H1 (cell line): ENCODE measurements at regions not wholly inside any gene's neighbourhood (a gene's known extent, or its start where the extent isn't known, plus 50 kb on each side); places are given as distances from the start of the nearest gene placed in this dataset.
A peak's percentile ranks its signal among the peaks of the same experiment; 100 is the strongest.

Experiments used
- CTCF ChIA-PET: fragments of 300-600 bp; sonication (Branson Sonifier 250); formaldehyde crosslinking; loops from one replicate; lab custom pipeline; 2021; ENCODE audit not compliant: partially characterized antibody; lab: Charles Lee
- POLR2A ChIA-PET: fragments of 300-600 bp; sonication (Branson Sonifier 250); formaldehyde crosslinking; loops from one replicate; lab custom pipeline; 2021; ENCODE audit warnings: inconsistent platforms; ENCODE audit not compliant: partially characterized antibody; lab: Charles Lee
- DNase-seq, 2 experiments: peaks; one replicate each; pipeline versions ENCODE4 v3.0.0 to v3.0.0-alpha.2; 2010 to 2022; ENCODE audit warnings: low spot score in 2 of 2, low read depth in 1 of 2, mixed read lengths in 1 of 2
- FAIRE-seq: peaks from 2 replicates; lab custom pipeline; 2011; peaks lifted over from hg19 to GRCh38; lab: Jason Lieb, UNC
- H2AFZ ChIP-seq: 2 replicates; pipeline ENCODE4 v1.8.1; 2012; ENCODE audit warnings: low read length, inconsistent platforms
- H2AK5ac ChIP-seq: 2 replicates; pipeline ENCODE4 v1.6.1; 2013; ENCODE audit warnings: low read depth, low read length
- H2BK120ac ChIP-seq: replicated peaks from 2 replicates; pipeline ENCODE3; 2013; ENCODE audit warnings: low read depth, low read length, inconsistent platforms
- H2BK12ac ChIP-seq: 2 replicates; pipeline ENCODE4 v1.6.1; 2013; ENCODE audit warnings: low read depth, low read length
- H2BK15ac ChIP-seq: 2 replicates; pipeline ENCODE4 v1.6.1; 2013; ENCODE audit warnings: low read length
- H2BK20ac ChIP-seq: 2 replicates; pipeline ENCODE4 v1.6.1; 2013; ENCODE audit warnings: low read length
- H2BK5ac ChIP-seq: 2 replicates; pipeline ENCODE4 v1.6.1; 2013; ENCODE audit warnings: low read depth, low read length
- H3K14ac ChIP-seq: 2 replicates; pipeline ENCODE4 v1.6.1; 2013; ENCODE audit warnings: inconsistent platforms; ENCODE audit not compliant: insufficient read length
- H3K18ac ChIP-seq: 2 replicates; pipeline ENCODE4 v1.6.1; 2013; ENCODE audit warnings: low read length; ENCODE audit errors: extremely low read depth
- H3K23ac ChIP-seq: 2 replicates; pipeline ENCODE4 v1.6.1; 2013; ENCODE audit warnings: inconsistent platforms; ENCODE audit not compliant: insufficient read length
- H3K23me2 ChIP-seq: 2 replicates; pipeline ENCODE4 v1.6.1; 2013; ENCODE audit warnings: low read depth, low read length
- H3K27ac ChIP-seq: 2 replicates; pipeline ENCODE4 v1.6.1; 2011; ENCODE audit warnings: low read depth, low read length, inconsistent platforms
- H3K27me3 ChIP-seq, 4 experiments: replicated peaks in 1 of 4; 1 replicate in 1 of 4; 2 replicates in 3 of 4; pipeline versions ENCODE4 v1.6.1 to v1.8.1; 2011 to 2013; ENCODE audit warnings: low read length in 3 of 4, mild to moderate bottlenecking in 3 of 4, inconsistent platforms in 2 of 4, mixed read lengths in 2 of 4, moderate library complexity in 1 of 4; ENCODE audit not compliant: control insufficient read depth in 3 of 4, insufficient read depth in 3 of 4; ENCODE audit errors: extremely low read depth in 1 of 4
- H3K36me3 ChIP-seq, 4 experiments: 2 replicates each; pipeline versions ENCODE4 v1.6.1 to v1.8.1; 2011 to 2013; ENCODE audit warnings: mild to moderate bottlenecking in 4 of 4, low read length in 3 of 4, moderate library complexity in 2 of 4, control low read depth in 1 of 4, inconsistent platforms in 1 of 4; ENCODE audit not compliant: insufficient read depth in 4 of 4, control insufficient read depth in 2 of 4
- H3K4ac ChIP-seq: replicated peaks from 2 replicates; pipeline ENCODE3; 2013; ENCODE audit warnings: low read length, low read depth, mixed read lengths, inconsistent platforms; ENCODE audit not compliant: insufficient read length
- H3K4me1 ChIP-seq, 4 experiments: replicated peaks in 1 of 4; 1 replicate in 1 of 4; 2 replicates in 3 of 4; pipeline versions ENCODE4 v1.6.1 to v1.8.1; 2011 to 2013; ENCODE audit warnings: low read length in 3 of 4, inconsistent platforms in 2 of 4, mixed read lengths in 1 of 4; ENCODE audit not compliant: insufficient read depth in 4 of 4, control insufficient read depth in 3 of 4
- H3K4me2 ChIP-seq, 2 experiments: 2 replicates each; pipeline versions ENCODE4 v1.6.1 to v1.8.1; 2011 to 2013; ENCODE audit warnings: low read depth in 2 of 2, low read length in 2 of 2, control low read depth in 1 of 2, inconsistent platforms in 1 of 2, mild to moderate bottlenecking in 1 of 2; ENCODE audit not compliant: insufficient read depth in 1 of 2
- H3K4me3 ChIP-seq, 4 experiments: fragments of 200-600, 300-600 bp in 1 of 4; sonication (generic), shearing (Covaris generic), sonication (Bioruptor Twin) in 1 of 4; 2 replicates each; pipeline versions ENCODE4 v1.5.1 to v1.8.1; 2011 to 2016; ENCODE audit warnings: low read length in 4 of 4, low read depth in 3 of 4, control low read depth in 2 of 4, inconsistent platforms in 2 of 4, mild to moderate bottlenecking in 2 of 4, mixed read lengths in 1 of 4, moderate library complexity in 1 of 4; ENCODE audit not compliant: insufficient read depth in 2 of 4; ENCODE audit errors: extremely low read depth in 1 of 4
- H3K56ac ChIP-seq: replicated peaks from 2 replicates; pipeline ENCODE3; 2013; ENCODE audit warnings: low read depth, mild to moderate bottlenecking, mixed read lengths, low read length, inconsistent platforms; ENCODE audit not compliant: insufficient read length
- H3K79me1 ChIP-seq: 2 replicates; pipeline ENCODE4 v1.6.1; 2013; ENCODE audit warnings: low read depth, low read length, control low read depth
- H3K79me2 ChIP-seq, 2 experiments: 2 replicates each; pipeline versions ENCODE4 v1.6.1 to v1.8.1; 2012 to 2013; ENCODE audit warnings: low read length in 2 of 2, mild to moderate bottlenecking in 2 of 2, inconsistent platforms in 1 of 2; ENCODE audit not compliant: insufficient read depth in 2 of 2, control insufficient read depth in 1 of 2
- H3K9ac ChIP-seq, 4 experiments: replicated peaks in 1 of 4; 1 replicate in 1 of 4; 2 replicates in 3 of 4; pipeline versions ENCODE4 v1.6.1 to v1.8.1; 2011 to 2013; ENCODE audit warnings: low read depth in 3 of 4, low read length in 3 of 4, control low read depth in 2 of 4, mild to moderate bottlenecking in 2 of 4, moderate library complexity in 2 of 4, inconsistent platforms in 1 of 4; ENCODE audit errors: extremely low read depth in 1 of 4
- H3K9me3 ChIP-seq, 2 experiments: 2 replicates each; pipeline versions ENCODE4 v1.6.1 to v1.8.1; 2012 to 2013; ENCODE audit warnings: mild to moderate bottlenecking in 2 of 2, moderate library complexity in 2 of 2, control low read depth in 1 of 2, inconsistent platforms in 1 of 2, low read depth in 1 of 2, low read length in 1 of 2, mixed read lengths in 1 of 2; ENCODE audit not compliant: insufficient read depth in 2 of 2
- H4K20me1 ChIP-seq, 2 experiments: replicated peaks in 1 of 2; 2 replicates each; pipeline versions ENCODE3 to v1.8.1; 2011 to 2013; ENCODE audit warnings: inconsistent platforms in 2 of 2, low read length in 2 of 2, mild to moderate bottlenecking in 1 of 2; ENCODE audit not compliant: insufficient read depth in 2 of 2, control insufficient read depth in 1 of 2
- H4K5ac ChIP-seq: 2 replicates; pipeline ENCODE4 v1.6.1; 2013; ENCODE audit warnings: low read length, low read depth, mixed read lengths, inconsistent platforms; ENCODE audit not compliant: insufficient read length
- H4K8ac ChIP-seq: 2 replicates; pipeline ENCODE4 v1.8.0; 2013; ENCODE audit warnings: mild to moderate bottlenecking, moderate library complexity, low read length, inconsistent platforms; ENCODE audit not compliant: insufficient read depth; ENCODE audit errors: extremely low read depth
- H4K91ac ChIP-seq: replicated peaks from 2 replicates; pipeline ENCODE3; 2013; ENCODE audit warnings: low read length, mixed read lengths, inconsistent platforms; ENCODE audit not compliant: insufficient read length
- BRCA1 ChIP-seq: IDR thresholded peaks from 2 replicates; pipeline ENCODE4 v1.6.1; 2012; ENCODE audit warnings: low read depth, low read length, improper control_type of control experiment
- MAX ChIP-seq: IDR thresholded peaks from 2 replicates; pipeline ENCODE4 v1.6.1; 2012; ENCODE audit warnings: inconsistent platforms
- SIX5 ChIP-seq: IDR thresholded peaks from 2 replicates; pipeline ENCODE4 v1.6.1; 2011; ENCODE audit warnings: mild to moderate bottlenecking, low read depth, low read length
- TAF7 ChIP-seq: optimal IDR thresholded peaks from 2 replicates; pipeline ENCODE3; 2011; ENCODE audit warnings: low read depth, mild to moderate bottlenecking, inconsistent platforms, low read length, moderate library complexity, borderline replicate concordance
- YY1 ChIP-seq: IDR thresholded peaks from 2 replicates; pipeline ENCODE4 v1.6.1; 2011; ENCODE audit warnings: low read depth, mild to moderate bottlenecking, low read length
- WGBS, 2 experiments: shearing (Covaris generic) in 1 of 2; methylation state at CpG; one replicate each; pipeline versions ENCODE4 v1.1.6 to v1.1.7; 2013 to 2015; ENCODE audit warnings: low lambda C conversion rate in 2 of 2, mixed read lengths in 2 of 2, inconsistent platforms in 1 of 2, low coverage in 1 of 2, missing lambda C conversion rate in 1 of 2; ENCODE audit not compliant: insufficient replicate concordance in 2 of 2, insufficient coverage in 1 of 2, insufficient read length in 1 of 2; ENCODE audit errors: extremely low coverage in 1 of 2, missing lambda C conversion rate in 1 of 2; 5-methylcytosine and 5-hydroxymethylcytosine counted together

- WGBS, 2 experiments, result 25% methylated on average over 16 of the region's 18 CpGs; no CpG with 5 or more reads in 1 of the 2 experiments
Measured at GRCh38 chr6:166007349-166008263, 160.0 kb downstream of the TBXT start.

More at GRCh38 chr6:166007349-166008263, 160.0 kb downstream of the TBXT start:
- peaks cover 3 to 16% (median 11%) of the 10 kb centered on the region in 4 experiments for H3K4me1 ChIP-seq
- H3K4ac ChIP-seq, result no peak overlapping the region
- H2BK20ac ChIP-seq, result no peak overlapping the region
- H4K20me1 ChIP-seq, result peaks cover 2 to 7% of the 10 kb centered on the region in 2 experiments
- H3K9me3 ChIP-seq, result no peaks in the 10 kb centered on the region
- FAIRE-seq, result no peak
- H3K14ac ChIP-seq, result no peak overlapping the region
- H3K23me2 ChIP-seq, result peaks cover 5% of the 10 kb centered on the region
- no peak overlapping the region for H2BK12ac ChIP-seq
- H2BK15ac ChIP-seq, result no peak overlapping the region
- H3K18ac ChIP-seq, result no peak overlapping the region
- no peak overlapping the region for H3K27ac ChIP-seq
- H3K56ac ChIP-seq, result no peak overlapping the region
- ChIA-PET CTCF (interaction anchor here (0.6 to 3.1 kb wide), 10 partner anchors 17 to 1017 kb away, joined by 3 to 13 read pairs (median 4); no protein-coding TSS in a partner anchor), POLR2A (interaction anchor here (1.1 to 2.9 kb wide), 4 partner anchors 18 to 159 kb away, joined by 3 to 6 read pairs (median 3); no protein-coding TSS in a partner anchor)
- no peak overlapping the region for H2BK5ac ChIP-seq
- H3K79me2 ChIP-seq, result no peaks in the 10 kb centered on the region
- no peak for DNase-seq
- no peak overlapping the region for H2BK120ac ChIP-seq
- no peak overlapping the region for H4K5ac ChIP-seq
- H4K91ac ChIP-seq, result no peak overlapping the region
- peak overlapping the region in 2 of 4 experiments; percentile 39 to 62; a peak in 3 of 8 replicates for H3K4me3 ChIP-seq
- no peak overlapping the region for H2AFZ ChIP-seq
- TF ChIP-seq BRCA1 (no peak), TAF7 (no peak), YY1 (no peak), MAX (0 out of 2 replicates have a peak, but pooled peaks have one; percentile 41), SIX5 (no peak)
- H3K23ac ChIP-seq, result no peak overlapping the region
- H4K8ac ChIP-seq, result no peak overlapping the region
- no peaks in the 10 kb centered on the region for H3K36me3 ChIP-seq
- peak overlapping the region; percentile 87 to 90; a peak in 1 of 4 replicates for H3K4me2 ChIP-seq
- H3K9ac ChIP-seq, result no peak overlapping the region
- H2AK5ac ChIP-seq, result no peak overlapping the region
- peaks cover 44 to 77% (median 67%) of the 10 kb centered on the region in 4 experiments for H3K27me3 ChIP-seq
- no peaks in the 10 kb centered on the region for H3K79me1 ChIP-seq
